ENCODE measurements at regions not wholly inside any gene's neighbourhood (a gene's known extent, or its start where the extent isn't known, plus 50 kb on each side); places are given as distances from the start of the nearest gene placed in this dataset.

DNA sequence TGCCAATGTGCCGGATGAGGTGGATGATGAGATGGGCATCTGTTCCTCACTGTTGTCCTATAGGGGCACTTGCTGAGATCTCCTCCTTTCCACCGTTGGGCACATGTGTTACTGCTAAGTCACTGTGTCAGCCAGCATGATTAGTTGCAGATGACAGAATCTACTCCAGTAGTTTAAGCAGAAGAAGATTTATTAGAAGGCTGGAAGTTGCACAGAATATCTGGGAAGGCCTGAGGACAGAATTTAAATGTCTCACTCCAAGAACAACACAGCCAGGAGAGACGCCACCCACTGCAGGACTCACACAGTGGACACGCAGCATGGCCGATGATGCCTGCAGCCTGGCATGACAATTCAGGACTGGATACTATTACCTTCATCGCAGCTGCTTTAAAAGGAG, 157.5 kb downstream of the NSG2 start:
- Histone ChIP-seq H3K9me3 (replicated peaks; ENCODE audit: control insufficient read depth, insufficient read depth, low read length) (peaks cover 2% of the 10 kb centered on the region), H3K9me1 (replicated peaks; ENCODE audit: control insufficient read depth, extremely low read depth, insufficient read depth, low read length) (no peaks in the 10 kb centered on the region), H3K4me3 (replicated peaks in 1 of 3; ENCODE audit: insufficient read depth in 1 of 3, low read depth in 1 of 3, low read length in 3 of 3) (no peak overlapping the region), H2AFZ (ENCODE audit: low read depth, low read length) (no peak overlapping the region), H3K36me3 (ENCODE audit: control insufficient read depth in 2 of 2, extremely low read depth in 1 of 2, insufficient read depth in 2 of 2, low read length in 2 of 2) (no peaks in the 10 kb centered on the region), H3K27me3 (ENCODE audit: control insufficient read depth in 2 of 2, insufficient read depth in 2 of 2, low read length in 2 of 2) (no peaks in the 10 kb centered on the region), H3K27ac (ENCODE audit: insufficient read depth, low read depth, low read length) (no peak overlapping the region), H3K79me2 (ENCODE audit: control insufficient read depth, insufficient read depth, low read length) (no peaks in the 10 kb centered on the region), H3K9ac (replicated peaks; ENCODE audit: extremely low read depth, insufficient read depth, low read length) (no peak overlapping the region), H4K20me1 (replicated peaks; ENCODE audit: control insufficient read depth, extremely low read depth, insufficient read depth, low read length) (no peaks in the 10 kb centered on the region), H3K4me2 (ENCODE audit: insufficient read depth, low read length) (no peak overlapping the region), H3K4me1 (ENCODE audit: control insufficient read depth, extremely low read depth, insufficient read depth, low read length) (no peaks in the 10 kb centered on the region)
- ChIA-PET CTCF (no interaction called here), POLR2A (no interaction called here)
- dilution Hi-C loops (cut with MboI; ENCODE audit: extremely low pct_ligation_motif_present, low sequenced_read_pairs) = no loop called here
- no TSS peak for BruUV-seq (replicated peaks)
- no peak for DNase-seq (ENCODE audit: low read depth, low spot score)
- intact Hi-C loops (cut with micrococcal nuclease) = no loop called here
- FAIRE-seq = no peak
- TF ChIP-seq GATA2 (IDR thresholded peaks at IDR 0.05; ENCODE audit: insufficient read depth, insufficient read length, low read depth, low read length) (no peak), POLR2A (IDR thresholded peaks at IDR 0.05; ENCODE audit: low read depth, low read length) (no peak), MYC (IDR thresholded peaks at IDR 0.05; ENCODE audit: low read depth, low read length) (no peak), FOS (IDR thresholded peaks at IDR 0.05; ENCODE audit: borderline replicate concordance, insufficient read depth, low read length) (no peak), JUN (IDR thresholded peaks at IDR 0.05; ENCODE audit: borderline replicate concordance, insufficient read depth, insufficient read length, low read depth) (no peak), POLR2AphosphoS5 (IDR thresholded peaks at IDR 0.05; ENCODE audit: insufficient read depth, low read depth, low read length) (no peak), EZH2 (IDR thresholded peaks at IDR 0.05; ENCODE audit: borderline replicate concordance, low read depth, low read length, severe bottlenecking) (no peak)
- TF ChIP-seq, protein P1, sequence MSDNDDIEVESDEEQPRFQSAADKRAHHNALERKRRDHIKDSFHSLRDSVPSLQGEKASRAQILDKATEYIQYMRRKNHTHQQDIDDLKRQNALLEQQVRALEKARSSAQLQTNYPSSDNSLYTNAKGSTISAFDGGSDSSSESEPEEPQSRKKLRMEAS (IDR thresholded peaks at IDR 0.05; ENCODE audit: insufficient read depth, insufficient read length) = no peak
- TF ChIP-seq, protein P2, sequence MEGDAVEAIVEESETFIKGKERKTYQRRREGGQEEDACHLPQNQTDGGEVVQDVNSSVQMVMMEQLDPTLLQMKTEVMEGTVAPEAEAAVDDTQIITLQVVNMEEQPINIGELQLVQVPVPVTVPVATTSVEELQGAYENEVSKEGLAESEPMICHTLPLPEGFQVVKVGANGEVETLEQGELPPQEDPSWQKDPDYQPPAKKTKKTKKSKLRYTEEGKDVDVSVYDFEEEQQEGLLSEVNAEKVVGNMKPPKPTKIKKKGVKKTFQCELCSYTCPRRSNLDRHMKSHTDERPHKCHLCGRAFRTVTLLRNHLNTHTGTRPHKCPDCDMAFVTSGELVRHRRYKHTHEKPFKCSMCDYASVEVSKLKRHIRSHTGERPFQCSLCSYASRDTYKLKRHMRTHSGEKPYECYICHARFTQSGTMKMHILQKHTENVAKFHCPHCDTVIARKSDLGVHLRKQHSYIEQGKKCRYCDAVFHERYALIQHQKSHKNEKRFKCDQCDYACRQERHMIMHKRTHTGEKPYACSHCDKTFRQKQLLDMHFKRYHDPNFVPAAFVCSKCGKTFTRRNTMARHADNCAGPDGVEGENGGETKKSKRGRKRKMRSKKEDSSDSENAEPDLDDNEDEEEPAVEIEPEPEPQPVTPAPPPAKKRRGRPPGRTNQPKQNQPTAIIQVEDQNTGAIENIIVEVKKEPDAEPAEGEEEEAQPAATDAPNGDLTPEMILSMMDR (IDR thresholded peaks at IDR 0.05; ENCODE audit: extremely low read depth in 1 of 2, insufficient read depth in 1 of 2, low read depth in 1 of 2, low read length in 2 of 2) = no peak
